Lower leg skin (tissue), 3 donors: ENCODE measurements at regions not wholly inside any gene's neighbourhood (a gene's known extent, or its start where the extent isn't known, plus 50 kb on each side); places are given as distances from the start of the nearest gene placed in this dataset.

Experiments
- POLR2A ChIP-seq, 2 donors: fragments of 450-650 bp; IDR thresholded peaks; one replicate each; pipeline ENCODE4 v1.6.1; 2016 to 2017; ENCODE audit warnings: antibody characterized with exemption in 2 of 2, mild to moderate bottlenecking in 1 of 2, moderate library complexity in 1 of 2
- TF ChIP-seq, protein P1 (sequence below), 3 donors: fragments of 450-650 bp; IDR thresholded peaks; one replicate each; pipeline ENCODE4 v1.5.1; 2016; ENCODE audit warnings: antibody characterized with exemption in 3 of 3, mild to moderate bottlenecking in 3 of 3, moderate library complexity in 2 of 3

DNA sequence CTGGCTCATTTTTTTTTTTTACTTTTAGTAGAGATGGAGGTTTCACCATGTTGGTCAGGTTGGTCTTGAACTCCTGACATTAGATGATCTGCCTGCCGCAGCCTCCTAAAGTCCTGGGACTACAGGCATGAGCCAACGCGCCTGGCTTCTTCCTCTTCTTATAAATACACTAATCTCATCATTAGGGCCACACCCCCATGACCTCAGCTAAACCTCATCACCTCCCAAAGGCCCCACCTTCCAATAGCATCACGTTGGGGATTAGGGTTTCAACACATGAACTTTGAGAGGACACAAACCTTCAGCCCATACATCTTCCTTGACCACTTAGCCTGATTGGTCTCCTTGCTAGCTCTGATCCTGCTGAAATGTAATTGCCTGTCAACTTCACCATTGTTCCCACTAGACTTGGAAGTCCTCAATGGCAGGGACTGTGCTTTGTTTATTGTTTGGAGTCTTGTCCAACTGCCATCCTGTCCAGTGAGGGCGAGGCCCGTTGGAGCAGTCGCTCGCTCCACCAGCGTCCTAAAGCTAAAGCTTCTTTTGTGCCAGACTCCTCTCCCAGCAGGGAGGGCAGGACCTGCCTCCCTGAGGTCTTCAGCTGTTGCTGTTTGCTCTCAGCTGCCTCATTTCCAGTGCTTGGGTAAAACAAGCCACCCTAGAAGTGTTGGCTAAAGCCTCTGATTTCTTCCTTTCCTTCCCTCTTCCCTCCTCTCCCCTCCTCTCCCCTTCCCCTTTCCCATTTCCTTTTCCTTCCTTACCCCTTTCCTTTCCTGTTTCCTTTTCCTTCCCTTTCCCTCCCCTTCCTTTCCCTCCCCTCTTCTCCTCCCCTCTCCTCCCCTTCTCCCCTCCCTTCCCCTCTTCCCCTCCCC lies 85.3 kb downstream of the HAPSTR1 start:
- TF ChIP-seq, protein P1, sequence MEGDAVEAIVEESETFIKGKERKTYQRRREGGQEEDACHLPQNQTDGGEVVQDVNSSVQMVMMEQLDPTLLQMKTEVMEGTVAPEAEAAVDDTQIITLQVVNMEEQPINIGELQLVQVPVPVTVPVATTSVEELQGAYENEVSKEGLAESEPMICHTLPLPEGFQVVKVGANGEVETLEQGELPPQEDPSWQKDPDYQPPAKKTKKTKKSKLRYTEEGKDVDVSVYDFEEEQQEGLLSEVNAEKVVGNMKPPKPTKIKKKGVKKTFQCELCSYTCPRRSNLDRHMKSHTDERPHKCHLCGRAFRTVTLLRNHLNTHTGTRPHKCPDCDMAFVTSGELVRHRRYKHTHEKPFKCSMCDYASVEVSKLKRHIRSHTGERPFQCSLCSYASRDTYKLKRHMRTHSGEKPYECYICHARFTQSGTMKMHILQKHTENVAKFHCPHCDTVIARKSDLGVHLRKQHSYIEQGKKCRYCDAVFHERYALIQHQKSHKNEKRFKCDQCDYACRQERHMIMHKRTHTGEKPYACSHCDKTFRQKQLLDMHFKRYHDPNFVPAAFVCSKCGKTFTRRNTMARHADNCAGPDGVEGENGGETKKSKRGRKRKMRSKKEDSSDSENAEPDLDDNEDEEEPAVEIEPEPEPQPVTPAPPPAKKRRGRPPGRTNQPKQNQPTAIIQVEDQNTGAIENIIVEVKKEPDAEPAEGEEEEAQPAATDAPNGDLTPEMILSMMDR (IDR thresholded peaks at IDR 0.05): no peak
- no peak for TF ChIP-seq POLR2A (IDR thresholded peaks at IDR 0.05)
